ENCODE measurements at regions not wholly inside any gene's neighbourhood (a gene's known extent, or its start where the extent isn't known, plus 50 kb on each side); places are given as distances from the start of the nearest gene placed in this dataset.
"Not testable (repeated sequence)": the region's sequence is repeated elsewhere in the genome, so short reads cannot be mapped to it uniquely, and the experiment has no call there.

DNA sequence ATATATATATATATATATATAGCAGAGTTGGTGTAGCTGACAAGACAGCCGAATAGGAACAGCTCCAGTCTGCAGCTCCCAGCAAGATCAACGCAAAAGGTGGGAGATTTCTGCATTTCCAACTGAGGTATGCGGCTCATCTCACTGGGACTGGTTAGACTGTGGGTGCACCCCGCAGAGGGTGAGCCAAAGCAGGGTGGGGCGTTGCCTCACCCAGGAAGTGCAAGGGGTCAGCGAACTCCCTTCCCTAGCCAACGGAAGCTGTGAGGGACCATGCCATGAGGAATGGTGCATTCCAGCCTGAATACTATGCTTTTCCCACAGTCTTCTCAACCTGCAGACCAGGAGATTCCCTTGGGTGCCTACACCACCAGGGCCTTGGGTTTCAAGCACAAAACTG is 81.7 kb upstream of the ST3GAL6 start:
- H3K27me3 ChIP-seq (ENCODE audit: insufficient read depth, low read length): no peaks in the 10 kb centered on the region
- H3K4ac ChIP-seq (ENCODE audit: low read depth, low read length): no peak overlapping the region
- peak overlapping the region; percentile 27 for H3K4me3 ChIP-seq (ENCODE audit: low read depth, low read length)
- no peak overlapping the region for H3K23ac ChIP-seq (ENCODE audit: low read length)
- no peak overlapping the region for H2BK5ac ChIP-seq (ENCODE audit: low read depth, low read length, poor library complexity)
- H3K9me3 ChIP-seq (ENCODE audit: insufficient read depth, low read depth, low read length): no peaks in the 10 kb centered on the region
- H3K79me1 ChIP-seq (ENCODE audit: low read length): no peaks in the 10 kb centered on the region
- H3K4me1 ChIP-seq (ENCODE audit: control insufficient read depth in 1 of 2, insufficient read depth in 2 of 2, low read length in 2 of 2): no peaks in the 10 kb centered on the region
- H4K12ac ChIP-seq (ENCODE audit: low read depth, low read length): no peak overlapping the region
- H3K14ac ChIP-seq (ENCODE audit: low read length): no peak overlapping the region
- DNase-seq: no peak
- no peak overlapping the region for H2BK120ac ChIP-seq (ENCODE audit: insufficient read depth, low read length, poor library complexity)
- no peak overlapping the region for H3K9ac ChIP-seq (ENCODE audit: low read length)
- no peaks in the 10 kb centered on the region for H3K36me3 ChIP-seq (ENCODE audit: control insufficient read depth in 1 of 2, insufficient read depth in 2 of 2, low read length in 2 of 2)
- H3K79me2 ChIP-seq (ENCODE audit: control insufficient read depth, insufficient read depth, low read length, poor library complexity): no peaks in the 10 kb centered on the region
- no peak overlapping the region for H3K4me2 ChIP-seq (ENCODE audit: low read length)
- no peak overlapping the region for H4K91ac ChIP-seq (ENCODE audit: low read depth, low read length)
- no peak overlapping the region for H2BK12ac ChIP-seq (ENCODE audit: low read length)
- no peak overlapping the region for H2AK5ac ChIP-seq (ENCODE audit: low read length)
- H2AFZ ChIP-seq (ENCODE audit: insufficient read depth, low read length, poor library complexity): no peak overlapping the region
- no CpG with 5 or more reads among the region's 7 CpGs for WGBS (ENCODE audit: extremely low coverage, insufficient coverage, insufficient read length)
- H3K27ac ChIP-seq (ENCODE audit: low read depth, low read length): no peak overlapping the region
- H3K18ac ChIP-seq (ENCODE audit: low read length): no peak overlapping the region
- H4K8ac ChIP-seq (ENCODE audit: low read depth, low read length): no peak overlapping the region

- not testable (repeated sequence) for H3K36me3 ChIP-seq (ENCODE audit: control insufficient read depth in 1 of 2, insufficient read depth in 2 of 2, low read length in 2 of 2); H3K9me3 ChIP-seq (ENCODE audit: insufficient read depth, low read depth, low read length); H4K91ac ChIP-seq (ENCODE audit: low read depth, low read length); H3K4ac ChIP-seq (ENCODE audit: low read depth, low read length); H3K14ac ChIP-seq (ENCODE audit: low read length); H2BK12ac ChIP-seq (ENCODE audit: low read length); H3K9ac ChIP-seq (ENCODE audit: low read length); H2AK5ac ChIP-seq (ENCODE audit: low read length); H3K27me3 ChIP-seq (ENCODE audit: insufficient read depth, low read length); H3K79me2 ChIP-seq (ENCODE audit: control insufficient read depth, insufficient read depth, low read length, poor library complexity); H4K12ac ChIP-seq (ENCODE audit: low read depth, low read length); H3K18ac ChIP-seq (ENCODE audit: low read length); H2BK120ac ChIP-seq (ENCODE audit: insufficient read depth, low read length, poor library complexity); H2AFZ ChIP-seq (ENCODE audit: insufficient read depth, low read length, poor library complexity); H4K8ac ChIP-seq (ENCODE audit: low read depth, low read length); H3K4me1 ChIP-seq (ENCODE audit: control insufficient read depth in 1 of 2, insufficient read depth in 2 of 2, low read length in 2 of 2); H3K4me2 ChIP-seq (ENCODE audit: low read length); H3K27ac ChIP-seq (ENCODE audit: low read depth, low read length); H3K23ac ChIP-seq (ENCODE audit: low read length); DNase-seq; H3K79me1 ChIP-seq (ENCODE audit: low read length); H3K4me3 ChIP-seq (ENCODE audit: low read depth, low read length); H2BK5ac ChIP-seq (ENCODE audit: low read depth, low read length, poor library complexity)
- no CpG with 5 or more reads among the region's 6 CpGs for WGBS (ENCODE audit: extremely low coverage, insufficient coverage, insufficient read length)
Observed at GRCh38 chr3:98682391-98682790, 80.7 kb upstream of the ST3GAL6 start.

GRCh38 chr3:98688363-98688762 is 74.8 kb upstream of the ST3GAL6 start:
- Histone ChIP-seq H2BK12ac (ENCODE audit: low read length) (no peak overlapping the region), H3K4me1 (ENCODE audit: control insufficient read depth in 1 of 2, insufficient read depth in 2 of 2, low read length in 2 of 2) (no peaks in the 10 kb centered on the region), H3K9me3 (ENCODE audit: insufficient read depth, low read depth, low read length) (no peaks in the 10 kb centered on the region), H3K27me3 (ENCODE audit: insufficient read depth, low read length) (no peaks in the 10 kb centered on the region), H3K23ac (ENCODE audit: low read length) (no peak overlapping the region), H3K4me2 (ENCODE audit: low read length) (no peak overlapping the region), H2AFZ (ENCODE audit: insufficient read depth, low read length, poor library complexity) (no peak overlapping the region), H3K9ac (ENCODE audit: low read length) (no peak overlapping the region), H3K79me1 (ENCODE audit: low read length) (no peaks in the 10 kb centered on the region), H3K18ac (ENCODE audit: low read length) (no peak overlapping the region), H3K4ac (ENCODE audit: low read depth, low read length) (no peak overlapping the region), H4K12ac (ENCODE audit: low read depth, low read length) (no peak overlapping the region), H3K79me2 (ENCODE audit: control insufficient read depth, insufficient read depth, low read length, poor library complexity) (no peaks in the 10 kb centered on the region), H2BK5ac (ENCODE audit: low read depth, low read length, poor library complexity) (no peak overlapping the region), H3K27ac (ENCODE audit: low read depth, low read length) (no peak overlapping the region), H3K4me3 (ENCODE audit: low read depth, low read length) (no peak overlapping the region), H2BK120ac (ENCODE audit: insufficient read depth, low read length, poor library complexity) (no peak overlapping the region), H4K91ac (ENCODE audit: low read depth, low read length) (no peak overlapping the region), H3K14ac (ENCODE audit: low read length) (no peak overlapping the region), H3K36me3 (ENCODE audit: control insufficient read depth in 1 of 2, insufficient read depth in 2 of 2, low read length in 2 of 2) (no peaks in the 10 kb centered on the region), H4K8ac (ENCODE audit: low read depth, low read length) (no peak overlapping the region), H2AK5ac (ENCODE audit: low read length) (no peak overlapping the region)
- no CpG with 5 or more reads among the region's 5 CpGs for WGBS (ENCODE audit: extremely low coverage, insufficient coverage, insufficient read length)
- no peak for DNase-seq

GRCh38 chr3:98690876-98691275 is 72.3 kb upstream of the ST3GAL6 start:
- Histone ChIP-seq H3K9ac (ENCODE audit: low read length) (no peak overlapping the region), H3K79me2 (ENCODE audit: control insufficient read depth, insufficient read depth, low read length, poor library complexity) (no peaks in the 10 kb centered on the region), H3K79me1 (ENCODE audit: low read length) (no peaks in the 10 kb centered on the region), H3K18ac (ENCODE audit: low read length) (no peak overlapping the region), H3K4me3 (ENCODE audit: low read depth, low read length) (no peak overlapping the region), H2AK5ac (ENCODE audit: low read length) (no peak overlapping the region), H4K12ac (ENCODE audit: low read depth, low read length) (no peak overlapping the region), H3K4me1 (ENCODE audit: control insufficient read depth in 1 of 2, insufficient read depth in 2 of 2, low read length in 2 of 2) (no peaks in the 10 kb centered on the region), H4K91ac (ENCODE audit: low read depth, low read length) (no peak overlapping the region), H4K8ac (ENCODE audit: low read depth, low read length) (no peak overlapping the region), H3K4ac (ENCODE audit: low read depth, low read length) (no peak overlapping the region), H3K23ac (ENCODE audit: low read length) (no peak overlapping the region), H3K9me3 (ENCODE audit: insufficient read depth, low read depth, low read length) (no peaks in the 10 kb centered on the region), H3K36me3 (ENCODE audit: control insufficient read depth in 1 of 2, insufficient read depth in 2 of 2, low read length in 2 of 2) (no peaks in the 10 kb centered on the region), H3K4me2 (ENCODE audit: low read length) (no peak overlapping the region), H3K14ac (ENCODE audit: low read length) (no peak overlapping the region), H3K27ac (ENCODE audit: low read depth, low read length) (no peak overlapping the region), H2AFZ (ENCODE audit: insufficient read depth, low read length, poor library complexity) (no peak overlapping the region), H3K27me3 (ENCODE audit: insufficient read depth, low read length) (no peaks in the 10 kb centered on the region), H2BK120ac (ENCODE audit: insufficient read depth, low read length, poor library complexity) (no peak overlapping the region), H2BK5ac (ENCODE audit: low read depth, low read length, poor library complexity) (no peak overlapping the region), H2BK12ac (ENCODE audit: low read length) (no peak overlapping the region)
- peak; percentile 67 to 76 for DNase-seq
- no CpG with 5 or more reads among the region's 2 CpGs for WGBS (ENCODE audit: extremely low coverage, insufficient coverage, insufficient read length)
